Fibroblast of the aortic adventitia (primary cell): ENCODE measurements at regions not wholly inside any gene's neighbourhood (a gene's known extent, or its start where the extent isn't known, plus 50 kb on each side); places are given as distances from the start of the nearest gene placed in this dataset.
"Not testable (repeated sequence)": the region's sequence is repeated elsewhere in the genome, so short reads cannot be mapped to it uniquely, and the experiment has no call there.

Source experiments
- DNase-seq: peaks from one replicate; pipeline ENCODE4 v3.0.0-alpha.2; 2010; ENCODE audit warnings: low read depth
- H3K4me3 ChIP-seq: 2 replicates; pipeline ENCODE4 v1.5.1; 2011; ENCODE audit warnings: low read depth, mild to moderate bottlenecking, control low read depth, low read length, moderate library complexity
- TF ChIP-seq, protein P1 (sequence below): IDR thresholded peaks from 2 replicates; pipeline ENCODE4 v1.5.1; 2011; ENCODE audit warnings: mild to moderate bottlenecking, low read length, control low read depth, inconsistent platforms; ENCODE audit not compliant: insufficient read depth

- no peak overlapping the region for H3K4me3 ChIP-seq
- TF ChIP-seq, protein P1, sequence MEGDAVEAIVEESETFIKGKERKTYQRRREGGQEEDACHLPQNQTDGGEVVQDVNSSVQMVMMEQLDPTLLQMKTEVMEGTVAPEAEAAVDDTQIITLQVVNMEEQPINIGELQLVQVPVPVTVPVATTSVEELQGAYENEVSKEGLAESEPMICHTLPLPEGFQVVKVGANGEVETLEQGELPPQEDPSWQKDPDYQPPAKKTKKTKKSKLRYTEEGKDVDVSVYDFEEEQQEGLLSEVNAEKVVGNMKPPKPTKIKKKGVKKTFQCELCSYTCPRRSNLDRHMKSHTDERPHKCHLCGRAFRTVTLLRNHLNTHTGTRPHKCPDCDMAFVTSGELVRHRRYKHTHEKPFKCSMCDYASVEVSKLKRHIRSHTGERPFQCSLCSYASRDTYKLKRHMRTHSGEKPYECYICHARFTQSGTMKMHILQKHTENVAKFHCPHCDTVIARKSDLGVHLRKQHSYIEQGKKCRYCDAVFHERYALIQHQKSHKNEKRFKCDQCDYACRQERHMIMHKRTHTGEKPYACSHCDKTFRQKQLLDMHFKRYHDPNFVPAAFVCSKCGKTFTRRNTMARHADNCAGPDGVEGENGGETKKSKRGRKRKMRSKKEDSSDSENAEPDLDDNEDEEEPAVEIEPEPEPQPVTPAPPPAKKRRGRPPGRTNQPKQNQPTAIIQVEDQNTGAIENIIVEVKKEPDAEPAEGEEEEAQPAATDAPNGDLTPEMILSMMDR: no peak
- DNase-seq: no peak
These were observed 66.7 kb upstream of the BMP2 start for GRCh38 chr20:6700563-6701329.

DNA sequence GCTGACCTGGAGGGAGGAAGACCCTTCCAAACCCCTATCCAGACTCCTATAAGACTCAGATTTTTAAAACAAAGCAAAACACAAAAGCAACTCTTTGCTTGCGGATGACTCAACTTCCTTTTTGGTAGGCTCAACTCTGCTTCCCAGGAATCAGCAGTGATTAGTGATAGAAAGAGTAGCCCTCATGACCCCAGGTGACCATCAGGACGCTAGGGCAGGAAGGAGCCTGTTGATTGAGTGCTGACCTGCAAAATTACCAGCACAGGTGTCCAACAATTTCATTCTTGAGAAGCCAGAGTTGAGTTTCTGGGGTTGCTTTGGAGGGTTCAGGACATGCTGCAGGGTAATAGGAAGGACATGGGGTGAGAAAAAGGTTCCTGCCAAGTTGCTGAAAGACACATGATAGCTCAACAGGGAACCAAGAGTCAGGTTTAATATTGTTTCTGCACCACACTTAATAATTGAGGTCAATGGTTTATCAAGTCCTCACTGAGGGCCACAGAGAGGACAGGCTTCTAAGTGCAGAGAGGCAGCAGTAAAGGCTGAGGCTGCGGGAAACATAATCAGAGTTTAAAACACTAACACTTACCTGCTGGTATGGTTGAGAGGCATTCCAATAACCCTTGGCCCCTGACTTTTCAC is 67.4 kb upstream of the BMP2 start:
- TF ChIP-seq, protein P1: no peak
- DNase-seq: no peak
- no peak overlapping the region for H3K4me3 ChIP-seq

DNA sequence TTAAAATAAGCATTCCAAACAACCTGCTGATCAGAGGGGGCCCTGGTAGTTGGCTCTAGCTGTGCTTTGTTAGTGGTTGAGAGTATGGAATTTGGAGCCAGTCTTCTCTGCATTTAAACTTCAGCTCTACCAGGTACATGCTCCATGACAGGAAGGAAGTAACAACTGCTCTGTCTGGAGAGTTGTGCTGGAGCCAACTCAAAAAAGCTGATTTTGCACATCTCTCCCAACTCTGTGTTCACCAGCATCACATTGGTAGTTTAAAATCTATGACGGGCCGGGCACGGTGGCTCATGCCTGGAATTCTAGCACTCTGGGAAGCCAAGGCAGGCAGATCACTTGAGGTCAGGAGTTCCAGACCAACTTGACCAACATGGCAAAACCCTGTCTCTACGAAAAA is 68.8 kb upstream of the BMP2 start:
- TF ChIP-seq, protein P1: no peak
- no peak for DNase-seq
- no peak overlapping the region for H3K4me3 ChIP-seq

DNA sequence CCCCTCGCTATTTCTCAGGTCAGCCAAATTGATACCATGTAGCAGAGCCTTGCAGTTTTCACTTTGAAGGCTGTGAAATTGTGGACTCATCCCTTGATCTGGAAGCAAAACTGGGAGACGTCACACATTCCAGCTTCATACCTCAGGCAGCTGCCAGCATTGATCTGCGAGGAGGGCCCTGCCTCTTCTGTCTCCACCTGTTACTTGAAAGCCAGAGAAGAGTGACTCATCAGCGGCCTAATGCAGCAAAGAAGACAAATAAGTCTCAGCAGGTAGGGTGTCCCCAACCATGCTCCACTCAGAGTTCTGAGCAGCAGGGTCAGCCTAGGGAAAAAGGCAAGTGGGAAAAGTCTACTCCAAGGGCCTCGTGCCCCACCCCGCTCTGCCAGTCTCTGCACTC is 69.4 kb upstream of the BMP2 start:
- DNase-seq: no peak
- no peak overlapping the region for H3K4me3 ChIP-seq
- TF ChIP-seq, protein P1: no peak

DNA sequence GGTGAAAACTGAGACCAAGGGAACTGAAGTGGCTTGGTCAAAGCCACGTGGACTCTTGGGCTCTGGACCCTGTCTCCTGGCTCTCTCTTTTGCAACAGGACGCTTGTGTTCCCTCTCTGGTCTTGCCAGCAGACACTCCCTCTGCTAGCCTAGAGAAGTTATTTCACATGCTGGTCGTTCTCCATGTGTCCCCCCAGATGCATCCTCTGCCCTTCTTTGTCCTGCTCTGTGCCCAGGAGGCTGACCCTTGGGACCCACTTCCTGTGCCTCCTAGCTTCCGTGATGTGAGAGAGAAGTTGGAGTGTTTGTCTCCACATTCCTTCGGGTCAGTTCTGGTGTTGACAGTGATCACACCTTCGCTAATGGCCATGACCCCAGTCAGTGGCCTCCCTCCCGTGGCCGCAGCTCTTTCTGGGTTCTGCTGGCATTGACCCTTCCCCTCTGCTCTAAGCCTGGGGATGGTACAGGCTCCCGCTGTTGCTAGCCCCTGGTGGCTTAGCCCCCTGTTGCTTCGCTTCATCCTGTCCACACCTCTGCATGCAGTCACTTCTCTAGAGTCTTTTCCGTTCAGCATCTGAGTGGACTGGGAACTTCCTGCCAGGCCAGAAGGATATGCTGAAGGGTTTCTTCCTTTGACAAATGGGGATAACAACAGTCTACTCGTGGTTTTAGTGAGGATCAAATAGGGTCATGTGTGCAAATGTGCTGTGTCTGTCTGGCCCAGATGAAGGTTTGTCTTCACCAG is 70.1 kb upstream of the BMP2 start:
- DNase-seq: no peak
- H3K4me3 ChIP-seq: no peak overlapping the region
- TF ChIP-seq, protein P1: no peak

DNA sequence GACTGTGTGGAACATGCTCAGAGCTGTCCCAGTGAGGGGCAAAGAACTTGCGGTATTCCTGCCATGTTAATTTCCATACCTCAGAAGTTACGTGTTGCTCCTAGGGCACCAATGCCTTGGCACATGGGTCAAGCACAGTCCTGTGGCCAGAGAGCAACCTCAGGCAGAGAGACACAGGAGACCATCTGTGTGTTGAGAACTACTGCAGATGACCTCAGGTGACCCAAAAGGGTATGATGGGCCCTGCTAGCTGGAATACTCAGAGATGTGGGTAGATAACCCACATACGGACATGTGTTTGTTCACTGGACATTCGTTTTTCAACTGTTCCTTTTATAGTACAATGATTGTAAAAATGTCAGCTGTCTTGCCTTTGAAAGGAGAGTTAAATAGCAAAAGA is 71.5 kb upstream of the BMP2 start:
- H3K4me3 ChIP-seq: no peak overlapping the region
- no peak for DNase-seq
- TF ChIP-seq, protein P1: no peak

GRCh38 chr20:6693808-6694198 is 73.7 kb upstream of the BMP2 start:
- not testable (repeated sequence) for H3K4me3 ChIP-seq, DNase-seq
